Endometrium (tissue), 2 donors: ENCODE measurements at regions not wholly inside any gene's neighbourhood (a gene's known extent, or its start where the extent isn't known, plus 50 kb on each side); places are given as distances from the start of the nearest gene placed in this dataset.
"Not testable (repeated sequence)": the region's sequence is repeated elsewhere in the genome, so short reads cannot be mapped to it uniquely, and the experiment has no call there.

Source experiments
- FAIRE-seq: peaks from 2 replicates; lab custom pipeline; 2012; peaks lifted over from hg19 to GRCh38; lab: Jason Lieb, UNC
- donor health status: control.
- donor health status: control.

DNA sequence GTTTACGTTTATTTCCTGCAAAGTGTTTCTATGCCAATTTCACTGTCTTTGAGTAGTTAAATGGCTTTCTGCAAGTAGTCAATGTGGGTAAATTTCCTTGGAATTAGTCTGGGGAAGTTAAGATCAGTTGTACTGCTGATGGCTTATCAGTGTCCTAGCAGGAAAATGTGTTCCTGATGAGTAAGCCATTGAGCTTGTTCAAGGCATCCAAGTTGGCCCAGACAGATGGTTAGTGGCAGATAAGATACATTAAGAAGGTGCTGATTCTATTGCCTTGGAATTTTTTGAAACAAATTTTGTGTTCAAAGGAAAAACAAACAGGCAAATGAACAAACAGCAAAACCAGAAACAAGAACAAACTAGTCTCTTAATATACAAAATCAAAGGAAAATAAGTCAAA, 258.4 kb downstream of the MAP2K6 start:
- no peak for FAIRE-seq

DNA sequence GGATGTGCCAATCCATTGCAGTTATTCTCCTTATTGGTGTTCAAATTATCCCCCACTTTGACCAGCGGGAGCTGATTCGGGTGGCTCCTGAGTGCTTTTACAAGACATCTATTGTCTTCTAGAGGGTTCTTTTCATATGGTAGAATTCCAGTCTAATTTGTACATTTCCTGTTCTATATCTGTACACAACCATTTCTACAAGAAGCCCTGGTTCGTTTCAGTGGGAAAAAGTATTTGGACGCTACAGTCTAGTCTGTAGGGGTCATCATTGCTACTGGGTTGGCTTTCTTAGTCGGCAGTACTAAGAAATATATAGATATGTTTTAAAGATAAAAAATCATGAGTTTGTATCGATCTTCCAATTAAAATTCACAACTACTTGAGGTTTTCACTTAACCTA, 262.6 kb downstream of the MAP2K6 start:
- no peak for FAIRE-seq

DNA sequence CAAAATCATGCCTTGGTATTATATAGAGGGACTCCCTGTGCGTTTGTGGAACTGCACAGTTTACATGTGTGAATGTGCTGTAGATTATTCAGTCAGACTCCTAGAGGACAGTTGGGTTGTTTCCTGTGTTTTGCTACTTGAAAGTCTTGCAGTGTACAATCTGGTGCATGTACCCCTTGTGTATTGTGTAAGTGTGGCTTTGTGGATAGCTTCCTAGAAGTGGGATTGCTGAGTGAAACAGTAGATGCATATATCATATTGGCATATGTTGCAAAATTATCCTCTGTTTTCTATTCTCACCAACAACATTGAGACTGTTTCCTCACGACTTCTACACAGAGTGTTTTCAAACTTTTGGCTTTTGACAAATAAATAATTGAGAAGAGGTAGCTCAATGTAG, 263.7 kb downstream of the MAP2K6 start:
- no peak for FAIRE-seq

DNA sequence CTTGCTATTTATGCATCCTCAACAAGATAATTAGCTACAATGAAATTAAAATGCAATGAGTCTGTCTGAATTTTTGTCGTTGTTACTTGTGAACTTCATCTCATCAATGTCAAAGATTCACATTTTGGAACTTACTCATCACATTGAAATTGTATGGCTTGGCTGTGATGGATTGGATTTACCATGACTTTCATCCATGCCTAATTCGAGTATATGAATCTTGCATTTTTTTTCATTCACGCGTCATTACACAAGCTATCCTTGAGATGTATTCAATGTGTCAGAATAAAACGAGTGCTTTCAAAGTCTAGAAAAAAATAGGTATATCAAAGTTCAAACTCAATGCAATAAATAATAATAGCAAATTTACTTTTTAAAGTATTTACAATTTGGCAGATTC, 265.3 kb downstream of the MAP2K6 start:
- FAIRE-seq = no peak

DNA sequence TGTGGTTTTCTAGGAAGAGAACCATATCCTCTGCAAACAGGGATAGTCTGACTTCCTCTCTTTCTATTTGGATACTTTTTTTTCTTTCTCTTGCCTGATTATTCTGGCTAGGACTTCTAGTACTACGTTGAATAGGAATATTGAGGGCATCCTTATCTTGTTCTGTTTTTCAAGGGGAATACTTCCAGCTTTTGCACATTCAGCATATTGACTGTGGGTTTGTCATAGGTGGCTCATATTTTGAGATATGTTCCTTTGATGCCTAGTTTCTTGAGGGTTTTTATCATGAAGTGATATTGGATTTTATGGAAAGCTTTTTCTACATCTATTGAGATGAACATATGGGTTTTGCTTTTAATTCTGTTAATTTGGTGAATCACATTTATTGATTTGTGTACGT, 269.8 kb downstream of the MAP2K6 start:
- FAIRE-seq = no peak

DNA sequence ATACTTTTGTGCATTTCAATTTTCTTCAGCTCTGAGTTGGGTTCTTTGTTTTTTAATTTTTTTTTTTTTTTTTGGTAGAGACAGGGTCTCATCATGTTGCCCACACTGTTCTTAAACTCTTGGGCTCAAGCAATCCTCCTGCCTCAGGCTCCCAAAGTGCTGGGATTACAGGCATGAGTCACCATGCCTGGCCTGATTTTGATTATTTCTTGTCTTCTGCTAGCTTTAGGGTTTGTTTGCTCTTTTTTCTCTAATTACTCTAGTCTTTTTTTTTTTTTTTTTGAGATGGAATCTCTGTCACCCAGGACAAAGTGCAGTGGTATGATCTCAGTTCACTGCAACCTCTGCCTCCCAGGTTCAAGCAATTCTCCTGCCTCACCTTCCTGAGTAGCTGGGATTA, 270.7 kb downstream of the MAP2K6 start:
- FAIRE-seq = not testable (repeated sequence)

DNA sequence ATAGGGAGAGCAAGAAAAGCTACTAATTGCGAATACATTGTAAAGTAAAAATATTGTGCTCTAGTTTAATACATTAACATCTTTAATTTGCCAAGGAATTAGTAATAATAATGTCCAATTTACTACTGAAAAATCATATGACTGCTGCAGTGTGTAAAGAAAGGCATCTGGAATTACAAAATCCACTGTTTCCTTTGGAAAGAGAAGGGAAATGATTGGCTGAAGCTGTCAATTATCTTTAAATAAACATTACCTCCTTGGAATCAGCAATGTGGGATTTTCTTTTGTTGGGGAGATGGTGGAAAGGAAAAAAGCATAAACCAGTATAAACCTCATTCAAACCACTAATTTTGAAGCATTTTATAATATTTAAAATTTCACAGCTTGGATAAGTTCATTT, 276.0 kb downstream of the MAP2K6 start:
- no peak for FAIRE-seq

- no peak for FAIRE-seq
These were observed 277.7 kb downstream of the MAP2K6 start for GRCh38 chr17:69692171-69692570.

DNA sequence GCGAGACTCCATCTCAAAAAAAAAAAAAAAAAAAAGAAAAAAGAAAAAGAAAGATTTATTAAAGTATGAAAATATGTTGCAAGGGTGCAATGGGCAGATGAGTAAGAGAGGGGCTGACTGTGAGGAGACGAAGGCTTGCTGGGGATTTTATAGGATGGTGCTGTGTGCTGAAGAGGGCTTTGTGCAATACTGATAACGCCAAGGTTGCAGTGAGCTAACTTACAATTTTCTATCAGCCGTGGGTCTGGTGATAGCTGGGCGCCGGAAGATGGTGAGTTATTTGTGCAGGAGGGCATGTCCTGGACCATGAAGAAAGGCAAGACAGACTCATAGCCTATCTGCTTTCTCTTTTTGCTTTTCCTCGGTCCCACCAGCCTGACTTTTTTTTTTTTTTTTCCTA, 281.1 kb downstream of the MAP2K6 start:
- no peak for FAIRE-seq

- no peak for FAIRE-seq
These were observed 282.2 kb downstream of the MAP2K6 start for GRCh38 chr17:69696650-69697049.

DNA sequence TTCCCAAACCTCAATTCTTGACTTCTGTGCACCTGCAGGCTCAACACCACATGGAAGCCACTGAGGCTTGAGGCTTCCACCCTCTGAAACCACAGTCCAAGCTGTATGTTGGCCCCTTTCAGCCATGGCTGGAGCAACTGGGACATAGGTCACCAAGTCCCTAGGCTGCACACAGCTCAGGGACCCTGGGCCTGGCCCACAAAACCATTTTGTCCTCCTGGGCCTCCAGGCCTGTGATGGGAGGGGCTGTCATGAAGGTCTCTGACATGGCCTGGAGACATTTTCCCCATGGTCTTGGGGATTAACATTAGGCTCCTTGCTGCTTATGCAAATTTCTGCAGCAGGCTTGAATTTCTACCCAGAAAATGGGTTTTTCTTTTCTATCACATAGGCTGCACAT, 283.9 kb downstream of the MAP2K6 start:
- not testable (repeated sequence) for FAIRE-seq

GRCh38 chr17:69702078-69702477, 287.6 kb downstream of the MAP2K6 start:
- FAIRE-seq = no peak

DNA sequence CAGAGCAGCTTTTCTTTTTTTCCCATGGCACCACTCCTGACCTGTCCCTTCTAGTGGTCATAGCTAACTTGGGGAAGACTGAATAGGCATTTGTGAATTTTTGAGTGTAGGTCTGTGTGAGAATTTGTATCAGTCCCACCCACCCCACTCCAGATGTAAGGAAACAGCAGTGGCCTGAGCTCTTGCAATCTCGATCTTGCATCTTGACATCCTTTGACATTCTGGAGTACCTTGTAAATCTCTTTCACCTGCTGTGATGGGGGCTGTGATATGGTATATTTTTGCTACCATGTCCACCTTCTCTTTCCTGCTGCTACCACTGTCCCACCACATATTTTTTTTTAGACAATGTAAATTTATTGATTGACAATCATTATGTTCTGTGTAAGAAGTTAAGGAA, 289.3 kb downstream of the MAP2K6 start:
- FAIRE-seq = no peak

GRCh38 chr17:69704935-69705334, 290.4 kb downstream of the MAP2K6 start:
- FAIRE-seq = no peak

DNA sequence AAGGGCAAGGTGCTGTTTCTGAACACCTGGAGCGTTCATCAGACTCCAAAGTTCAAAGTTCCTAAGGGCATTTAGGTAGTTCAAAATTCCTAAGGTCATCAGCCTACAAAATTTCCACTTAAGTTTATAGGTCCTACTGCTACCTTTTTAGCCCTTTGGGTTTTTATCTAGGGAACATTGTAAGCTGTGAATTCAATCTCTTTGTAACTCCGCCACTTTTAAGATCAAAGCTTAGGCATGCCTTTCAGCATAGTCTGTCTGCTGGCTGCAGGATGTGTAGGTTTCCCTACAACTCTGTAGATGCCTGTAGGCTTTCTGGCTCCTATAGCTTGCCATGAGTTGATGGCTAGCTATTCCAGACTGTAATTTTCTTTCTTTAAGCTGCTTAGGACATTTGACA, 291.6 kb downstream of the MAP2K6 start:
- FAIRE-seq = no peak

- FAIRE-seq = no peak
These were observed 294.9 kb downstream of the MAP2K6 start for GRCh38 chr17:69709441-69709840.

- FAIRE-seq = no peak
These were observed 296.4 kb downstream of the MAP2K6 start for GRCh38 chr17:69710926-69711325.

- no peak for FAIRE-seq
These were observed 297.0 kb downstream of the MAP2K6 start for GRCh38 chr17:69711541-69711940.

GRCh38 chr17:69712801-69713311, 298.4 kb downstream of the MAP2K6 start:
- no peak for FAIRE-seq

GRCh38 chr17:69713815-69714214, 299.3 kb downstream of the MAP2K6 start:
- no peak for FAIRE-seq

- FAIRE-seq = no peak
These were observed 300.2 kb downstream of the MAP2K6 start for GRCh38 chr17:69714669-69715068.

GRCh38 chr17:69715656-69716055, 301.2 kb downstream of the MAP2K6 start:
- FAIRE-seq = no peak

GRCh38 chr17:69716556-69716955, 302.1 kb downstream of the MAP2K6 start:
- FAIRE-seq = no peak

DNA sequence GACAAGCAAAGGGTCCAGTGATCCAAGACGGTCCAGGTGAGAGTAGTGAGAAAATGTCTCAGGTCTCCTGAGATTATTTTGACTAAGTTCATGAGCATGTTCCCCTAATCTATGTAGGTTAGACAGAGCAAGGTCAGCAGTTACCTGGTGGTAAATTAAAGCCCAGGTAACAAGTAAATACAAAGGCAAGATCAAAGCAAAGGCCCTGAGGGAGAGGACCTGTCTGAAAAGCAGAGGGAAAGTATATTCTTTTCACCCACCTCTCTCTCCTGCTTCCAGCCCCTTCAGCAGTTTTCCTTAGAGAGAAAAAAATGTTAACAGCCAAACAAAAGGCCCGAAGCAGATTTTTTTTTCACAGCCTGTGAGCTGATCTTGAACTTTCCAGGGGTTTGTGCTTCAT, 302.7 kb downstream of the MAP2K6 start:
- FAIRE-seq = no peak

GRCh38 chr17:69717819-69718218, 303.3 kb downstream of the MAP2K6 start:
- no peak for FAIRE-seq
